Smooth muscle cell of the brain vasculature (primary cell): ENCODE measurements at regions not wholly inside any gene's neighbourhood (a gene's known extent, or its start where the extent isn't known, plus 50 kb on each side); places are given as distances from the start of the nearest gene placed in this dataset.

Experiments
- DNase-seq: peaks from one replicate; pipeline ENCODE4 v3.0.0-alpha.2; 2012; ENCODE audit warnings: low read depth, low spot score

DNA sequence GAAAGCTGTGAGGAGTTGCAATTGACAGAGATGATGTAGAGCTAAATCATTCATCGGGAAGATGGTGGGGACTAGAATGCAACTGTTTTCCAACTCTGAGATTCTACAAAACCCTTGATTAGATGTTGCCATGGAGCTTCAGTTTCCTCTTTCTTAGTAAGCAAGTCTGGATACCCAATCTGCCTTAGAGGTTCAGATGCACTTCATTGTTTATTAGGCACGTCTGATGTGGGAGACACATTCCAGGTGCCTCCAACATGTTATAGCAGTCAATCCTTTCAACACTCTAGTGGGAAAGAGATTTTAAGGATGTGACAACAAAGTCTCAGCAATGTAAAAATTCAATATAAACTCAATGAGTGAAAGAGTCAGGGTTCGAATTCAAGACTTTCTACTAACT, 291.3 kb upstream of the PHYHIPL start:
- no peak for DNase-seq

DNA sequence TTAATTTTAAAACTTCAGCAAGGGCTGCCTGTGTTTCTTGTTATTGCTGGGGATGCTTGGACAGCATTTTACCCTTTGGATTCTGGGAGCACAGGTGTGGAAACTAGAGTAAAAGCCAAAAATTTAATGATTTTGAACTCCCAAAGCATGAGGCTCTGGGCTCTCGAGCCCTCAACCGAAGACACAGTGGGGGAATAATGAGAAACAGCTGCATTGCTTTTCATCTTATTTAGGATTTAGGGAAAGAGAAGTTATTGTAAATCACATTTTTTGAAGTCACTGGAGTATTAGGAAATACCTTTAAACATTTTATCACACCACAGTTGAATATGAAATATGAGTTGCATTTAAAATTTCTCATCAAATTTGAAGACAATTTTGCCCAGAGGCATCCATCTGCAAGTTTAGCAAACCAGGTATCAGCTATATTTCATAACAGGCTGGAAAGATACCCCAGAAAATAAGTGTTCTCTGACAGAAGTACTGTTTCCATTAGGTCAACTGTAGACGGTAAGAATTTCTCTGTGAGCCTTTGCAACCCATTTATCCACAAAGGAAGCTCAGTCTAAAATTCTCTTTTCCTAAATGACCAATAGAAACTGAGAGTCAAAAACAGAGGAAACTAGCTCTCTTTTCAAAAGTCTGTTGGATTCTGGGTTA, 290.6 kb upstream of the PHYHIPL start:
- DNase-seq, result no peak

DNA sequence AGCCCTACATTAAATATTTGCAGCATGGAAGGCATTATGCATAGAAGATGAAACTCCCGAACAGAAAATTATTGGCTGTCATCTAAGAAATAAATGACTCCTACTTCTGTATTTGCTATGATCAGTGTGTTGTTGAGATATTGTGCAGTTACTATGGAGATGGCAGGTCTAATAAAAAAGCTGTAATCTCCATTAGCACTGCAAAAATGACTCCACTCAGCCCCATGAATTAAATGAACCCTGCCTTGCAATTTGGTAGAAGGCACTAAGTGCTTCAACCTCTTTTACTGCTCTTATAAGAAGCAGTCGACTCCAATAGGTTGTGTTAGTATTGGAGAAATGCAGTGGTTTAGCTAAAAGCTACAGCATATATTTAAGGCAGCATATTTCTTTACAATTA, 290.0 kb upstream of the PHYHIPL start:
- DNase-seq, result no peak

DNA sequence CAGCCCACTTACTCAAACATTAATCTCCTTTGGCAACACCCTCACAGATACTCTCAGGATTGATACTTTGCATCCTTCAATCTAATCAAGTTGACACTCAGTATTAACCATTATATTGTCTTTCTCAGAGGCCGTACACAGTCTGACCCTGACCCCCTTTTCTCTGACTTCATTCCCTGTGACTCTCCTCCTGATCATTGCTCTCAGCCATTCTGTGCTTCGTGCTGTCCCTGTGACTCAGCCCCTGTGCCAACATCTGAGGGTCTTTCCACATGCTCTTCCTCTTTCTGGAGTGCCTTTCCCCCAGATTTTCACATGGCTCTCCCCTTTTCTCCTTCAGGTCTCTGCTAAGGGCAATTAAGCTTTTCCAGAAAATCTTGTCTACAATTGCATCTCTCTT, 289.0 kb upstream of the PHYHIPL start:
- DNase-seq, result no peak

DNA sequence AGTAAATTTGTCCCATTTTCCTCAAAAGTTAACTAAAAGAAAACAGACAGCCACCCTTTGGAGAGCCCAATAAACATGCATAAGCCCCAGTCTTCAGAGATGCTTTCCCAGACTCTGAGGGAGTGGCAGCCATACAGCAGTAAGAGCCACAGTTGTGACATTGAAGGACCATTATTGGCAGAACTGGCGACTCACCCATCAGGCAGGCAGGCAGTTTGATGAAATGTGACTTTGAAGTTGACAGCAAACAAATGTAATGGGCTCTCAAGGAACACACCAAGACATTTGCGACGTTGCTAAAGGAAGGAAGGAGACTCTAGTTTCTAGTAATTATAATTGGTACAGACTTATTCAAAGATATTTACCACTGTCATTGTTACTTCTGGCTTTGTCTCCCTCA, 287.5 kb upstream of the PHYHIPL start:
- no peak for DNase-seq

DNA sequence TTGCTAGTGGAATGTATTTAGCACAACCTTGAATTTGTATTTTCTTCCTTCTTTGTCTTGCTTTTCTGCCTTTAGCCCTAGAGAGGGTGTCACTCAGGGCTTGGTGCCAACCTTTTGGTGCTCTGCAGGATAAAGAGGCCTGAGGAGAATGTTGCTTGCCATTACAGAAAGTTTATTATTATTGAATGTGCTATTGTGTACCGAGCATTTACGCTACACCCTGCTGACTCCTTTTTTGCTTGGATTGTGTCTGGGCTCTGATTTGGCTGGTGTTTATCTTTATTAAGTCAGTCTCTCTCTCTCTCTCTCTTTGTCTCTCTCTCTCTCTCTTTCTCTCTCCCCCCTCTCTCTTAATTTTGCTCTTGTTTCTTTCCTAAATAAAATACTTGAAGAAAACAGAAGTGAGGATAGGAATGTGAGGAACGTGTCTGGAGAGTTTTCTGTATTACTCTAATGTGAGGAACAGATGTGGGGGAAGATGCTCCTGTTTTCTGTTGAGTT, 284.4 kb upstream of the PHYHIPL start:
- DNase-seq, result peak; percentile 45

DNA sequence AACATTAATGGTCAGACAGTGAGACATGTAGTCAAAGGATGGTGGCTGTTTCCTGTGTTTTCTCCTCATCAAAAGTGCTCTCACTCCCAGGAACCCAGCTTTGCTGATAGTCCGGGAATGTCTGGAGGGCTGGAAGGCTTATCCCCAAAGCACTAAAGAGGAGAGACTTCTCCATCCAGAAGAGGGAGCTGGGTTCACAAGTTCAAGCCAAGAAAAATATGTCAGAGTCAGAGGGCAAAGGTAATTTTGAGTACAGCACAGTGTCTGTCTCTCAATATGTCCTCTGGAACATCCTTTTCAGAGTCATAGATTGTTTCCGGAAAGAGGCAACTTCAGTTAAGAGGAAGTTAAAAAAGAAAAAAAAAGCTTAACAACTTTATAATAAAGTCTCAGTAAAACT, 281.5 kb upstream of the PHYHIPL start:
- no peak for DNase-seq

DNA sequence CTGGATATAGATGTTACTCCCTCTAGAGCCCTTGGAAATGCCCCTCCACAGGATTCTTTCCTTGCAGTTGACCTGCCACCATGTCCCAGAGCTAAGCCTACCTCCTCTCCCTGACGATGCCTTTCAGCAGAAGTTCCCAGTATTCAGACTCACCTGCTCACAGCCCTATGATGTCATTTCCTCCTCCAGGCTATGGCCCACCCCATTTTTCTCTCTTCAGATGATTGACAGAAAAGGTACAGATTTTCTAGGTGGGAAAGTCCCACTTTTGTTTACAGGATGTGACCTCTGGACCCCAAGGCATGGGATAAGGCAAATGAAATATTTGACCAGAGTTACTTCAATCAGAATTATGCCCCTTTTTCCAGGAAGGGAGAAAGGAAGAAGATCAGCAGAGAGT, 280.2 kb upstream of the PHYHIPL start:
- DNase-seq, result no peak

DNA sequence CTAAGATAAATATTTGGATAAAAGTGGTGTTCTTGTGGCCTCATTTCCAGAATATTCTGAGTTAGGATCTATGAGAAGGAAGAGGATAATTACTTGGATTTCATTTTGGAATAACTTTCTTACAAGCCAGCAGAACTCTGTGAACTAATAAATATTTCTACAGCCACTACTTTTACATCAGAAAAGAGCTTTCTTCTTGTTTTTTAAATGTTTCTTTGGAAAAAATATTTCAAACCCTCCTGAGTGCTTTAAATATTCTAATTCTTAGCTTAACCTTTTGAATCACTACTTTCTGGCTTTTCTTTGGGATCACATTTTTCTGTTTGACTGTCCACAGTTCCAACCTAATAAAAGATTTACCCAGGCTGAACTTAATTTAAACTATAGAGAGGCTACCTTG, 279.2 kb upstream of the PHYHIPL start:
- DNase-seq, result no peak

DNA sequence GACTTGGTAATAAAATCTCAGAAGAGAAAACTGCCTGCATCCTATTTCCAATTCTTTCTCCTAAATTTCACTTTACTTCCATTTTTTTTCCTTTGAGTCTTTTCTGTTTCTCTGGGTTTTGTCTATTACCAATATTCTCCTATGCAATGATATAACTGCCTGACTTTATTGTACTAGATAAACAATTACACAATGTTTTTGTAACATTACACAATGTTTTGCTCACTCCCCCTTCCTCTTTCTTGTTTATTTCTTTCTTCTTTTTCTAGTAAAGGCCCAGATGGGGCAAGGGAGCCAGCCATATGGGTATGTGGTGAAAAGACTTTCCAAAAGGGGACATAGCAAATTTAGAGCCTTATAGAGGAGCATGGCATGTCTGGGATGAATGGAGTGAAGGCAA, 278.7 kb upstream of the PHYHIPL start:
- no peak for DNase-seq

DNA sequence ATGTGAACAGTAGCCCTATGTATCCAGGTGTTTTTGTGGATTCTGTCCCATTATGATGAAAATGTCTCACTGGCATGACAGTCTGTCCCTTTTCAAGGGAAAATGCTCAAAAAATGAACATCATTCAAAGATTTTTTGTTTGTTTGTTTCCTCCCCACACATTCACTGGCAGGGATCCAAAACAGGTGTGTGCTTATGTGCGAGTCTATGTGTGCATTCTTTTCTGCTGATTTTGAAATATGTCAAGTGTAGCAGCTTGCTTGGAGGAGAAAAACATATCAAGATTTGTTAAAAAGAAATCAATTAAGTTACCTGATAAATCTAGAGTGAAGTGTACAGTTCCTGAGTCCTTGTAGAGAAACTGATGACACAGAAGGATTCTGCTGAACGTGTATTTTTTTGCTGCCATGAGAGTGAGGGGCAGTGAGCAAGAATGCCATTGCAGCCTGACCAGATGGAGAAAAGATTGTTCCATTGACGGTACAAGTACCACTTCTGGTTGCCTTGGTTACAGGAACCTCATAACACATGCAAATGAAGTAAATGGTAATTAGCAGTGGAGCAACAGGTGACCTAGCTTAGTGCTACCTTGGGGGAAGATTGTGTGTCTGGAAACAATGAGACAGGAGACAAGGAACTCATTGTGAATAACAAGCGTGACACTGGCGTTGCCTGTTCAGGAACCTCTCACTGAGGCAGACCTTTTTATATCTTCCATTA, 277.4 kb upstream of the PHYHIPL start:
- no peak for DNase-seq

DNA sequence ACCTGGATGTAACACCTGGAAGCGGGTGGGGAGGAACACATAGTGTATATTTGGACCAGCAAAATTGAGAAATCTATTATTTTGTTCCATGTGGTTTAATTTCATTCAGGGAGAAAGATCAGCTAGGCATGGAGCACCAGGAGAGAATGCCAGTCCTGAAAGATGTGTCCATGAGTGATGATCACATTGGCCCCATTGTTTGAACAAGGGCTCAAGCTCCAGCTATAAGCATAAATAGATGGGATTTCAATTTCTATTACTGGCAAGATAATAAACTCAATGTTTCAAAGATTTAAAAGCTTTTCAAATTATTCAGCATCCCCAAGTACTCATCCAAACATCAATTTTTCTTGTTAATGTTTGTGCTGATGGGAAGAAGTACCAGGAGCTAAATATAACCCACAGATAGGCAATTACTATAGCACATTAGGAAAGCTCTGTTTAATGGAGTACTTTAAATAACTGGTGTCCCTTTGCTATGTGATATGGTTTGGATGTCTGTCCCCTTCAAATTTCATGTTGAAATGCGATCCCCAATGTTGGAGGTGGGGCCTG, 275.3 kb upstream of the PHYHIPL start:
- no peak for DNase-seq

DNA sequence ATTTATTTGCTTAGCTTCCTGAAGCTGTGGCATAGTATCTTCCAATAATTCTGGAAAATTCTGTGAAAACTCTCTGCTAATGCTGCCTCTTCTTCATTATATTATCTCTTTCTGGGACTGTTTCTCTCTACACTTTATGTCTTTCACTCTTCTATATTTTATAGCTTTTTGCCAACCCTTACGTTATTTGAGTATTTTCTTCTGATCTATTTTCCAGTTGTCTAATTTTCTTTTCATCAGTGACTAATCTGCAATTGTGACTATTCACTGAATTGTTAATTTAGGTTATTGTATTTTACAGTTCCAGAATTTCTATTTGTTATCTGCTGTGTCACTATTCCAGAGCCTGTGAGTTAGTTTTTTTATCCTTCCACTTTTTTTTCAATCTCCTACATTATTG, 273.4 kb upstream of the PHYHIPL start:
- DNase-seq, result no peak

DNA sequence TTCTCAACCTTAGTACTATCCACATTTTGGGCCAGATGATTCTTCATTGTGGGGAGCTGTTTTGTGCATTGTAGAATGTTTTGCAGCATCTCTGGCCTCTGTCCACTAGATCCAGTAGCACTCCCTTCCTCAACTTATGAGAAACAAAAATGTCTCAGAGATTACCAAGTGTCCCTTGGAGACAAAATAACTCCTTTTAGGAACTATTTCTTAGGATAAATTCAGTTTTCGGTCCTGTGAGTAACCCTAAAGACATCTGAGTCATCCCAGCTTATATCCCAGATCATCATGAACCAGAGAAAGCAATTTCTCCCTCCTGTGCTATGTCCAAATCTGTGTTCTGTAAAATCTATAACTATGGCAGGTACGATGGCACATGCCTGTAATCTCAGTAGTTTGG, 266.6 kb upstream of the PHYHIPL start:
- DNase-seq, result no peak

DNA sequence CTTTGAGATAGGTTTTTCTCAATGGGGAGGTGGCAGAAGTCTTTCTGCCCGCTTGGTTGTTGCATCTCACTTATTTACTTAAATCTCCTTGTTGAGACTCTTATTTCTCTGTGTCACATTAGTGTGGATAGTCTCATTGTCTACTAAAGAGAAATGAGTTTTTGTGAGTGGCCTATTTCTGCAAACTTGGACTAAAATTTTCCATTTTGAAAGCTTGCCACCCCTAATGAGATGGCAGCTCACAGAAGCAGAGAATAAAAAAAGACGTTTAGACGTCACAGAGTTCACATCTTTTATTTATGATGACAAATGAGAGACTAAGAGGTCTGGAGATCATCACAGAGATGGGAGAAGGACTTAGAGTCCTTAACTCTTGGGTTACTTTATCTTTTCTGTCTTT, 262.7 kb upstream of the PHYHIPL start:
- no peak for DNase-seq

DNA sequence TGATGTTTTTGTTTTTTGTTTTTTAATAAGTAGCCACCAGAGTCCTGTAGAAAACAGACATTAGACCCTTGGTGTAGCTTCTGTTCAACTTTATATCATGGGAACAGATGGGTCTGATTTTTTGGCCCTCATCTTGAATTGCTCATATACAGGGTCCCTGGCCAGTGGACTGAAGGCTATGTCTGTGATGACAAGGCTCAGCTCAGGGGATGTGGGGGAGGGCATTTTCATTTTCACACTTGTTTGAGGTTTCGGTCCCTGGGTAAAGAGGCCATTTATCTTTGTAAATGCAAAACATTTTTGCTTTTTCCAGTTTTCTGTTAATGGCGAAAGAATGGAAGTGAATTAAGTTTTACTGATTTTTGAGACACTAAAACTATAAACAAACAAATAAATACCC, 257.6 kb upstream of the PHYHIPL start:
- no peak for DNase-seq

DNA sequence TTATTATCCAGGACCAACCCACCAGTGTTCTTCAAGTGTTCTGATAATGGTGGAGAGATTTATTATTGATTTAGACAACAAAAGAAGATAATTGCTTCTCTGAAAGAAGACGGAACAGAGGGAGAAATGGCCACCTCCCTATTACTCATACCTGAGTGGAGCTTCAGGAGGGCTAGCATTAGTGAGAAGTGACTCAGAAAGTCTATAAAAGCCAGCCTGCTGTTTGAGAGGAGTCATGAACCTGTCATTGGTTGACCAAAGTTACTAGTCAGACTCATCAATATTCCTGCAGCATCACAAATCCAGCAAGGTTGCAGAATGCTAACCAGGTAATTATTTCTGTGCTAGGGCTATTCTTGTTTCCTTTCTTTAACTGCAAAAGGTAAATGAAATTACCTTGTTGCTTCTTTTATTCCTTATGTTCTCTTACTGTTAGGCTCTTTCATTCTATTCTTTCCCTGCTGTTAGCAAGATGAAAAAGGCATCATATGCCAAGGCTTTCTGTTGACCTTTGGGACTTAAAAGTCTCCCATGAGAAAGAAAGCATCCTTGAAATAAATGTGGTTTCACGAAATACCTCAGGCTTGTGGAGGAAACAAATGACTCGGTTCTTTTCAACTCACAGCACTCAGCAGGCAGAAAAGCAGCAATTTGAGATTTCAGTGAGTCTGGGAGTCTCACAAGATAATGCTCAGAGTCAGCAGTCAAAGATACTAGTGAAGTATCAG, 256.4 kb upstream of the PHYHIPL start:
- DNase-seq, result peak; percentile 88

DNA sequence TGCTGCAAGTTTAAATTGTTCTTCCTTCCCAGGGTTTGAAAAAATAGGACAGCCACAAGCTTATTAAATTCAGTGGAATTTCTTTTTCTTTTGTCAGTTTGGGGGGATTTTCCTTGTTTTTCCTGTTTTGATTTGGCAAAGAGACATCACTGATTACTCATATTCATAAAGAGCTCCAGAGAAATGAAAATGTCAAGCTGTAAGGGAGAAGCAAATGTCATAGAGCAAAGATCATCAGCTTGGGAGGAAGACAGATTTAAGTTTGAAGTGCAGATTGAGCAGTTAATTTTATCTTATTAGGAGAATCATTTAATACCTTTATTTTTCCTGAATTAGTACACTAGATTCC, 255.8 kb upstream of the PHYHIPL start:
- DNase-seq, result peak; percentile 2

DNA sequence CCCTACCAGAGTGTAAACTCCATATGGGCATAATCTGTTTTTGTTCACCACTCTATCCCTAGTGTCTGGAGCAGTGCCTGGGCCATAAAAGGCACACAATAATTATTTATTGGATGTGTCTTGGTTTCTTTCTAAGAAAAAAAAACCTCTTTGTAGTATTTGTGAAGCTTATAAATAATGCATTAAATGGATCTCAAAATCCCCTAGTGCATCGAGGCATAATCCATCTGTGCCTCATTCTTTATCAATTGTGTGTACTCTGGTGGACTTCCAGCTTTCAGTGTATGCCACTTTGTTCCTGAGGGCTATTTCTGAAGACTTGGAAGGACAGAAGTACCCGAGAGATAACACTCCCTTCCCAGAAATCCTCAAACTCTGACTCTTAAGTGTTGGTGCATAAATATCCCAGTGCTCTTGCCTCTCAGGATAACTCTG, 255.0 kb upstream of the PHYHIPL start:
- no peak for DNase-seq

DNA sequence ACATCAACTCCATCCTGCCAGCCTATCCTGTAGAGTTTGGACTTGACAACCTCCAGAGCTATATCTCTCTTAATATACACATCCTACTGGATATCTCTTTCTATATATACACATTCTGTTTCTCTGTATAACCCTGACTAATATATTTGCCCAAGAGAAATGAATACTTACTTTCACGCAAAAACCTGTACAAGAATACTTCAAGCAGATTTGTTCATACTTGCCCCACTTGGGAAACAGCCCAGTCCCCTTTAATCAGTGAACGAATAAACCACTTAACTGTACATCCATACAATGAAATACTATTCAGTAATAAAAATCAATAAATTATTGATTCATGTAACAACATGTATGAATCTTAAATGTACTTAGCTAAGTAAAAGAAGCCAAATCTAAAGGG, 251.1 kb upstream of the PHYHIPL start:
- DNase-seq, result no peak

DNA sequence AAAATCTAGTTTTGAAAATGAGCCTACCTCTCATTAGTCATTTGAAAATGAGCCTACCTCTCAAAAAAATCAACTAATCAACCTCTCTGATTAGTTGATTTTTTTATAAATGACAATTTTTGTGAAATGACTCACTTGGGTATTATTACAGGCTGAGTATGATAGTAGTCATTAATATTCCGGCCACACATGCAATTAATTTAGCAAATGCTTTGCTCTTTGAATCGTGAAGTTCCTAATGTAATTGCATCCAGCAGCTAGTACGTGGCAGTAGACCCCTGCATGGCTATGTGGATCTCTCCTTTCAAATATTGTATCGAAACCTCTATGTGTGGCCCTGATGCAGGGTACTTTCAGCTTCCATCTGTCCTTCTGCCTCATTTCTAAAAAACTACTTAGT, 245.9 kb upstream of the PHYHIPL start:
- DNase-seq, result no peak

DNA sequence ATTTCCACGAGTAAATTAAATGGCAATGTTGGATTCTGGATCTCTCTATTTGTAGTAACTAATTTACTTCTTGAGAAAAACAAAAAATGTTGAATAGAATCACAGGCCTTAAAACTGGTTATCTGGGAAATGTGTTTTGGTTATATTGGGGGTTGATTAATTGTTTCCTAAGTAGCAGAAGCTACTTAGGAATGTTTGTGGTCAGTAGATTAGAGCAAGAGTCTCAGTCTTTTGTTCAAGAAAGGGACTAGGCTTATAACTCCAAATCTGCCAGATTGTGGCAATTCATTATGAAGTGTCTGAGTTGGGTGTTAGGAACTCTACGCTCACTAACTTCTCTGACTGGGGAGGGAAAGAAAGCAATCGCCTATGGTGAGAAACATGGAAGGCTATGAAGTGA, 244.3 kb upstream of the PHYHIPL start:
- no peak for DNase-seq
